ENCODE measurements at regions not wholly inside any gene's neighbourhood (a gene's known extent, or its start where the extent isn't known, plus 50 kb on each side); places are given as distances from the start of the nearest gene placed in this dataset.
"Not testable (repeated sequence)": the region's sequence is repeated elsewhere in the genome, so short reads cannot be mapped to it uniquely, and the experiment has no call there.

DNA sequence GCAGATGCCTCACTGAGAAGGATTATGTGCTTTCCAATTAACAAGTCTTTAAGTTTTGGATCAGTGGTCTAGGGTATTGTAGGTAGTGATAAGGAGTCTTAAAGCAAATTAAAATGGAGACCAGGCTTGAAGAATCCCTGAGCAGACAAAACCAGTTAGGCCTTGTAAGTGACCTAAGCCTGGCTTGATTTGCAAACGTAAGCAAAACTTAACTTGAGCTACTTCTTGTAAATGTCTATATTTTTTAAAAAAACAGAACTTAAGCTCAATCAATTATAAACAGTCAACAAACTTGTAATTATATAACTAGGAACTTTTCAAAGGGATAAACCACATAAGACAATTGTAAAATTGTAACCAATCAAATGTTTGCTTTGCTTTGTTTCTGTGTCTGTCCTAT, 72.7 kb upstream of the NALF2 start:
- H3K4me3 ChIP-seq (ENCODE audit: low read length), result no peak overlapping the region
- DNase-seq (ENCODE audit: low read depth, low spot score), result no peak

GRCh38 chrX:69430785-69431184, 73.3 kb upstream of the NALF2 start:
- H3K4me3 ChIP-seq (ENCODE audit: low read length), result no peak overlapping the region
- DNase-seq (ENCODE audit: low read depth, low spot score), result no peak

DNA sequence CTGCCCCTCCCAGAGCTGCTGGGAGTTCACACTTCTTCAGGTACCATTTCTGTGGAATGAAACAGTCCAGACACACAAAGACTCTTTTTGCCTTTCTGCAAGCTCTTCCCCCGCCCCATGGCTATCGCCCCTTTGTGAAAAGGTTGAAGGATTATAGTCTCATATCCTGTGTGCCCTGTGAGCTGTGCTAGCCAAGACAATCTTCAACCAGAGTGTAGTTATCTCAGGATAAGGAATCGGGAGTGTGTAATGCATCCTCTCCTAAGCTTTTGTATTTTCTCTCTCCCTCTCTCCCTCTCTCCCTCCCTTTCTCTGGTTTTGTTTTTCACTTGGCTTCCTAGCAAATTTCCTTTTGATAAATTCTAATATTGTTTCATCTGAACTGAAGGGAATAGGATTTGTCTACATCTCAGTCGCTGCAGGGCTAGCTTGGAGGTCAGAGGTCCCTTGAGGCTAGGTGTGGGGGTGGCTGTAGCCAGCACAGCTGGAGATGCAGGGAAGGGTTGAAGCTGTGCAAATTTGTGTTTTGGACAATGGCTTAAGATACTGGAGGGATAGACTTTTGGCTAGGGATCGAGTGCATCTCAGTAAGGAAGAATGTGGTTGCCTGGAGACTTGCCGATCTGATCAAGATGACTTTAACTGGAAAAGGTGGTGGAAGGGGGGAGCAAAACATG, 74.6 kb upstream of the NALF2 start:
- no peak for DNase-seq (ENCODE audit: low read depth, low spot score)
- no peak overlapping the region for H3K4me3 ChIP-seq (ENCODE audit: low read length)

DNA sequence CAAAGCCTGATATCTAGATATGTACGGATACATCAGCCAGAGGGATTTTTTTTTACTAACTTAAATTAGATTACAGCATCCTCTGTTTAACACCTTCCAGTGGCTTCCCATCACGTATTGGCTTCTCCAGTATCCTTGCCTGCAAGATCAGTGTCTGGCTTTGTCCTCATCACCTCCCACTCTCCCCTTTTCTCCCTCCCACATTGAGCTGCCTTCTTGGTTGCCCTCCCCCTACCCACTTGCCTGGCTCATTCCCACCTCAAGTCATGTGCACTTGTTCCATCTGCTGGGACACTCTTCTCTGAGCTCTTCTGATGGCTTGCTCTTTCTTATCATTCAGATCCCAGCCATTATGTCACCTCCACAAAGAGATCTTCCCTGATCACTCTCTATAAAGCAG, 75.9 kb upstream of the NALF2 start:
- no peak overlapping the region for H3K4me3 ChIP-seq (ENCODE audit: low read length)
- DNase-seq (ENCODE audit: low read depth, low spot score), result no peak

DNA sequence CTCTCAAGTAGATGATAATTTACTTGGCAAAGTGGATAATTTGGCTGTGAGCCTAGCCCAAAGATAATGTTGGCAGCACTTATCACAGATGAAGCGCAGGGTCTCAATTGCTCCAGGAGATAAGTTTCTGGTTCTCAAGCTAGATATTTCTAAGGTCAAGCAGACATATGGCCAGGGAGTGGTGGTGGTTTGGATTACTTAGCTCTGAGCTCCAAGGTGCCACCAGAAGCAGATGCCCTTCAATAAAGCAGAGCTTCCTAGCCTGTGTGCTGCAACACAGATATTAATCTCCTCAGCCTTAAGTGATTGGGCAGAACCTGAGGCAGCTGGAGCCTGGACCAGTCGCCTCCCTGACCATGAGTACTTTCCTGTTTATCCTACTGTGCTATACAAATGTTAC, 79.2 kb upstream of the NALF2 start:
- no peak for DNase-seq (ENCODE audit: low read depth, low spot score)
- no peak overlapping the region for H3K4me3 ChIP-seq (ENCODE audit: low read length)

GRCh38 chrX:69424161-69424560, 80.0 kb upstream of the NALF2 start:
- no peak for DNase-seq (ENCODE audit: low read depth, low spot score)
- no peak overlapping the region for H3K4me3 ChIP-seq (ENCODE audit: low read length)

DNA sequence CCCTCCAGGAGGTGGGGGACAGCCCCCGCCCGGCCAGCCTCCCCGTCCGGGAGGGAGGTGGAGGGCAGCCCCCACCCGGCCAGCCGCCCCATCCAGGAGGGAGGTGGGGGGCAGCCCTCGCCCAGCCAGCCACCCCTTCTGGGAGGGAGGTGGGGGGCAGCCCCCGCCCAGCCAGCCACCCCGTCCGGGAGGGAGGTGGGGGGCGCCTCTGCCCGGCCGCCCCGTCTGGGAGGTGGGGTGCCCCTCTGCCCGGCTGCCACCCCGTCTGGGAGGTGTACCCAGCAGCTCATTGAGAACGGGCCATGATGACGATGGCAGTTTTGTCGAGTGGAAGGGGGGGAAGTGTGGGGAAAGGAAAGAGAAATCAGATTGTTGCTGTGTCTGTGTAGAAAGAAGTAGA, 81.9 kb upstream of the NALF2 start:
- H3K4me3 ChIP-seq (ENCODE audit: low read length); DNase-seq (ENCODE audit: low read depth, low spot score): not testable (repeated sequence)

DNA sequence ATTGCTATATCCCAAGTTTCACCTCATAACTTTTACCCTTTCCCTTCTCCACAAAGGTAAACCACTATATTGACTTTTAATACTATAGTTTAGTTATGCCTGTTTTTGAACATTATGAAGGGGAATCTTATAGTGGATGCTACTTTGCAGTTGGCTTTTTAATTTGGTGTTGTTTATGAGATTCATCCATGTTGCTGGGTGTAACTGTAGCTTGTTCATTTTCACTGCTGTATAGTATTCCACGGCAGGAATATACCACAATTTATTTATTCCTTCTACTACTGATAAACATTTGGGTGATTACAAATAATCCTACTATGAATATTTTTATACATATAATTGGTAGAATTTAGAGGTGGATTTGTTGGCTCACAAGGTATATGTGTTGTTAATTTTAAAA, 88.4 kb upstream of the NALF2 start:
- DNase-seq (ENCODE audit: low read depth, low spot score), result no peak
- H3K4me3 ChIP-seq (ENCODE audit: low read length), result no peak overlapping the region

GRCh38 chrX:69412661-69413060, 91.5 kb upstream of the NALF2 start:
- no peak overlapping the region for H3K4me3 ChIP-seq (ENCODE audit: low read length)
- no peak for DNase-seq (ENCODE audit: low read depth, low spot score)

DNA sequence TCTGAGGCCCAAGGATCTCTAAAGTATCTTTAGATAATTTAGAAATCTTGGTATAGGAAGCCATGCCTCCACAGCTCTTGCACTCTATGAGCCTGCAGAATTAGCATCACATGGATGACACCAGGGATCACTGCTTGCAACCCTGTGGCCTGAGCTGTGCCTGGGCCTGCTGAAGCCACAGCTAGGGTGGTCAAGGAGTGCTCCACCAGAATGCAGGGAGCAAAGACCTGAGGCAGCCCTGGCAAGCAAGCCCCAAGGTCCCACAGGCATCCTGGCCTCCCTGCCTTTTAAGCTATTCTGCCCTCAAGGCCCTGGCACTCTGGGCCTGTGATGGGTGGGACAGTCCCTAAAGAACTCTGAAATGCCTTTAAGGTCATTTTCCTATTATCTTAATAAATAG, 105.2 kb upstream of the NALF2 start:
- H3K4me3 ChIP-seq (ENCODE audit: low read length), result no peak overlapping the region
- no peak for DNase-seq (ENCODE audit: low read depth, low spot score)

DNA sequence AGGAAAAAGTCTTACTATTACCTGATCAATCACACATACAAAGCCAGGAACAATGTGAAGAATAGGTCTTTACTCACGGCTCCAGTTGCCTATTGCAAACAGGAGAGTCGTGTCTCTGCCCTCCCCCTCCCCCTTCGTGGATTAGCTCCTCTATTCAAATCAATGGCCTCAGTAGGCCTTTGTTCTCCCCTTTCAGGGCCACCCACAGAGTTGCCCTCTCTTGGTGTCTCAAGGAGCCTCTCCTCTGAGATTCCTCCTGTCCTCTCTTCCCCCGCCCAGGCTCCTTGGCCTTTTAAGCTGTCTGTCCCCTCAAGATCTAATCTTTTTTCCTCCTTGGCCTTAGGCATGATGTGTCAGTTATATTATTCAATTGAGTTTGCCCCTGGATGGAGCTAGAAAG, 107.2 kb upstream of the NALF2 start:
- H3K4me3 ChIP-seq (ENCODE audit: low read length), result no peak overlapping the region
- DNase-seq (ENCODE audit: low read depth, low spot score), result no peak

- DNase-seq (ENCODE audit: low read depth, low spot score), result no peak
- no peak overlapping the region for H3K4me3 ChIP-seq (ENCODE audit: low read length)
Observed at GRCh38 chrX:69395306-69395705, 108.8 kb upstream of the NALF2 start.

DNA sequence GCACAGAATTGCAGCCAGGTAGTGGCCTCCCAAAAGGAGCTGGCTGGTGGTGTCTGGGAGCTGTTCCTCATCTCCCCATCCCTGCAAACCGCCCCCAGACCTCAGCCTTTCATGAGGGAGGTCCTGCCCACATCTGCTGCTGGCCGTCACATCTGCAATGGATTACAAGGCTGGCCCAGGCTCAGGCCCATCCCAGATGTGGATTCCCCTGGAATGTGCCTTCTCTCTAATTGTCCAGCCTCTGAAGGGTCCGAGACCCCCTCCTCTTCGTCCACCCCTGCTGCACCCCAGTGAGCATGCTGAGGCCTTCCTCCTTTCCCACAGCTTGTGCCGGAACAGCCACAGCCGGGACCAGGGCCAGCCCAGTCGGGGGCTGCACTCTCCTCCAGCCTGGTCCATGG, 115.0 kb upstream of the NALF2 start:
- H3K4me3 ChIP-seq (ENCODE audit: low read length), result no peak overlapping the region
- no peak for DNase-seq (ENCODE audit: low read depth, low spot score)

- H3K4me3 ChIP-seq (ENCODE audit: low read length), result no peak overlapping the region
- DNase-seq (ENCODE audit: low read depth, low spot score), result no peak
Observed at GRCh38 chrX:69388526-69388925, 115.6 kb upstream of the NALF2 start.

GRCh38 chrX:69387567-69388487, 116.3 kb upstream of the NALF2 start:
- no peak for DNase-seq (ENCODE audit: low read depth, low spot score)

DNA sequence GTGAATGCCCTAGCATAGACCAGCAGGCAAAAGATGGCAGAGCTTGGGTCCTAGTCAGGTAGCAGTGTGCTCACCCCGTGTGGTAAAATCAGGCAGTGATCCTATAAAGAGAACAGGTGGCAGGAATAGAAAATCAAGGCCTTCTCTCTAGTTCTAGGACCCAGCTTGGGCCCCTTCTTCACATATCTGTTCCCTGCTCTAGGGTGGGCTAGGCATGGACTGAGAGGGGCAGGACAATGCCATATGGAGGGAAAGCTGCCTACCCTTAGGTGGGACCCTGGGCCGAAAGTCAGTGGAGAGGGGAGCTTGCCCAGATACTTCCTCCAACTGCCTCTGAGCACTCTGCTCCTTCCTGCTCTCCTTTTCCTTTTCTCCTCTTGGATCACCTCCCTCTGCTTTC, 117.4 kb upstream of the NALF2 start:
- no peak for DNase-seq (ENCODE audit: low read depth, low spot score)
- H3K4me3 ChIP-seq (ENCODE audit: low read length), result no peak overlapping the region

More at GRCh38 chrX:69387567-69388487, 116.3 kb upstream of the NALF2 start:
- H3K4me3 ChIP-seq (ENCODE audit: low read length), result no peak overlapping the region

DNA sequence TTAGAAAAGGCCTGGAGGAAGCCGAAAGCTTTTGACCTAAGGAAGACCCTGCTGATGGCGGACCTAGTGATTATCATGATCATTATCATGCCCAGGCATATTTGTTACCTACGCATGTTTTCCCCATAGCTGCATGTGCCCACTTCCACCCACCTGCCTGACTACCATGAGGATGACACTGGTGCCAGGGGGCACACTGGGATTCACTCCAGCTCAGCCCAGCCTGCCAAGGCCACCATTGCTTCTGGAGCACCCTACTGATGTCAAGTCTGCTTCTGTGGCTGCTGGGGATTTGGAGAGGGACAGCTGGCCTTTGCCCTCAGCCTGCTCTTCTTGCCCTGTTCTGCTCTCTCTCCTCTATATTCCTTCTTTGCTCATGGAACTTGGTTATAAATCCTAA, 124.7 kb upstream of the NALF2 start:
- no peak for DNase-seq (ENCODE audit: low read depth, low spot score)
- no peak overlapping the region for H3K4me3 ChIP-seq (ENCODE audit: low read length)

DNA sequence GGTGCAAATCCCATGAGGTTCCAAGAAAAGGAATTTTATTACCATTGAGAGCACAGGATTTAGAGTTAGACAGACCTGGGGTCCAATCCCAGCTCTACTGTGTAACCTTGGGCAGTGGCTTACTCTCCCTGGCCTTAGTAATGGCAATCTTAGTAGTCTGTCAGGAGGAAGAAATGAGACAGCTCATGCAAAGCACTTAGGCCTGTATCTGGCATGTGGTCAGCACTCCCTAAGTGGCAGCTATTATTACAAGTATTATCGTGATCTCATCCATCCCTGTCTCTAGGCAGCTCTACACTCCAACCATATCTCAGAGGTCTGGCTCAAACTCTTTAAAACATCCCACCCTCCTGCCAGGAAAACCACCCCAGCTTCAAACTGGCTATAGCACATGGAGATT, 129.6 kb upstream of the NALF2 start:
- no peak overlapping the region for H3K4me3 ChIP-seq (ENCODE audit: low read length)
- DNase-seq (ENCODE audit: low read depth, low spot score), result no peak

- H3K4me3 ChIP-seq (ENCODE audit: low read length), result no peak overlapping the region
- no peak for DNase-seq (ENCODE audit: low read depth, low spot score)
Observed at GRCh38 chrX:69372435-69372834, 131.7 kb upstream of the NALF2 start.

DNA sequence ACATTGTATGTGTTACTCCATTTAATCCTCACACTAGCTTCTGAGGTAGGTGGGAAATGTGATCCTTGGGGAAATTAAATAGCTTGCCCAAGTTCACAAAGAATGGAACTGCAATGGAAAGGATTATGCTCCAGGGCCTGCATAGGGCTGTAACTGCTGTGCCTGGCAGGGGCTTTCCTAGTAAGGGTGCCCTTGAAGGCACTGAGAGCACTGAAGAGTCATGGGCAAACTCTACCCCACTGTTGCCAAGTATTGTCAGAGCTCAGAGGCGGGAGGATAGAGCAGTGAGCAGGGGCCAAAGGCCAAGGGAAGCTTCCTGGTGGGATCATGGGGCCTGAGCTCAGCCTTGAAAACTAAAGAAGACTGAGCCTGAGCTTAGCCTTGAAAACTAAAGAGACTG, 133.0 kb upstream of the NALF2 start:
- DNase-seq (ENCODE audit: low read depth, low spot score), result no peak
- H3K4me3 ChIP-seq (ENCODE audit: low read length), result no peak overlapping the region

DNA sequence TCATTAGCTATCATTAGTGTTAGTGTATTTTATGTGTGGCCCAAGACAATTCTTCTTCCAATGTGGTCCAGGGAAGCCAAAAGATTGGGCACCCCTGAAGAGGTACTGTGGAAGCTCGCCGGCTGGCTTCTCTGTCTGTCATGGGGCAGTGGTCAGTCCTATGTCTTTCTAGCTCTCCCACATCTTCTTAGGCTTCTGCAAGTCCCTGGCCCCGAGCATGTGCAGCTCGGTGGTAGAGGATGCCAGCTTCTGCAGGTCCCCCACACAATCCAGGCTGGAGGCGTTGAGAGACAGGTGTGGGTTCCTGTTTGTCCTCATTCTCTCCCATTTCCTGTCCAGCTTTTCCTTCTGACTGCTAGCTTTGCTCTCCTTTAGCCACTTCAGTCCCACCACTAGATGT, 134.1 kb upstream of the NALF2 start:
- DNase-seq (ENCODE audit: low read depth, low spot score), result no peak
- H3K4me3 ChIP-seq (ENCODE audit: low read length), result no peak overlapping the region

Data from Jurkat, Clone E6-1 (cell line).